HS-5 (cell line): ENCODE measurements at regions not wholly inside any gene's neighbourhood (a gene's known extent, or its start where the extent isn't known, plus 50 kb on each side); places are given as distances from the start of the nearest gene placed in this dataset.
A peak's percentile ranks its signal among the peaks of the same experiment; 100 is the strongest.
"Not testable (repeated sequence)": the region's sequence is repeated elsewhere in the genome, so short reads cannot be mapped to it uniquely, and the experiment has no call there.

Experiments
- DNase-seq: peaks from one replicate; pipeline ENCODE4 v3.0.0-alpha.2; 2012; ENCODE audit warnings: low read depth

- not testable (repeated sequence) for DNase-seq
These were observed 161.8 kb downstream of the GOSR1 start for GRCh38 chr17:30638968-30639367.

- not testable (repeated sequence) for DNase-seq
These were observed 154.4 kb downstream of the GOSR1 start for GRCh38 chr17:30631651-30632050.

GRCh38 chr17:30625380-30625779, 148.2 kb downstream of the GOSR1 start:
- not testable (repeated sequence) for DNase-seq

DNA sequence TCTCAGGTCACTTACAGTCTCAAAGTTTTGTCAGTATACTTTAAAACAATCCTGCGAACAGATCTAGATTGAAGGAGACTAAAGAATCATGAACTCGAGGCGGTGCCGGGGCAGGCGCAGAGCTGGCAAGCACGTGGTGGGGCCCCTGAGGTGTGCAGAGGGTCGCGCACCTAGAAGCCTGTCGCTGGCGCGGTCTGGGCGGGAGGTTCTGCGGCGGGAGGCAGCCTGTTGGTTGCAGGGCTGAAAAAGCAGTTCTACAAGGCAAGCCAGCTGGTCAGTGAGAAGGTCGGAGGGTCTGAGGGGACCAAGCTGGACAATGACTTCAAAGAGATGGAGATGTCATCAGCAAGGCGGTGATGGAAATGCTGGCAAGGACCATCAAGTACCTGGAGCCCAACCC, 147.0 kb downstream of the GOSR1 start:
- not testable (repeated sequence) for DNase-seq

GRCh38 chr17:30609682-30610081, 132.5 kb downstream of the GOSR1 start:
- not testable (repeated sequence) for DNase-seq

DNA sequence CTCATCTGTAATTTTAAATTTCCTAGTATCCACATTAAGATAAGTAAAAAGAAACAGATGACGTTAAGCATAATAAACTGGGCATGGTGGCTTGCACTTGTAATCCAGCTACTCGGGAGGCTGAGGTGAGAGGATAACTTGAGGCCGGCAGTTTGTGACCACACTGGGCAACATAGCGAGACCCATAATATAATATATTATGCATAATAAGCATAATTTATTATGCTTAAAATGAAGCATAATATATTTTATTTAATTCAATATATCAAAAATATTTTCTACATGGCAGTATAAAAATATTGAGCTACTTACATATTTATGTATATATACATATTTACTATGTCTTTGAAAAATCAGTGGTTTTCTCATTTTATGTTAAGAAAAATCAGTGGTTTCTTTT, 128.3 kb downstream of the GOSR1 start:
- DNase-seq: no peak

- DNase-seq: no peak
These were observed 127.8 kb downstream of the GOSR1 start for GRCh38 chr17:30605027-30605426.

- not testable (repeated sequence) for DNase-seq
These were observed 125.2 kb downstream of the GOSR1 start for GRCh38 chr17:30602396-30602795.

- DNase-seq: not testable (repeated sequence)
These were observed 124.8 kb downstream of the GOSR1 start for GRCh38 chr17:30601984-30602383.

DNA sequence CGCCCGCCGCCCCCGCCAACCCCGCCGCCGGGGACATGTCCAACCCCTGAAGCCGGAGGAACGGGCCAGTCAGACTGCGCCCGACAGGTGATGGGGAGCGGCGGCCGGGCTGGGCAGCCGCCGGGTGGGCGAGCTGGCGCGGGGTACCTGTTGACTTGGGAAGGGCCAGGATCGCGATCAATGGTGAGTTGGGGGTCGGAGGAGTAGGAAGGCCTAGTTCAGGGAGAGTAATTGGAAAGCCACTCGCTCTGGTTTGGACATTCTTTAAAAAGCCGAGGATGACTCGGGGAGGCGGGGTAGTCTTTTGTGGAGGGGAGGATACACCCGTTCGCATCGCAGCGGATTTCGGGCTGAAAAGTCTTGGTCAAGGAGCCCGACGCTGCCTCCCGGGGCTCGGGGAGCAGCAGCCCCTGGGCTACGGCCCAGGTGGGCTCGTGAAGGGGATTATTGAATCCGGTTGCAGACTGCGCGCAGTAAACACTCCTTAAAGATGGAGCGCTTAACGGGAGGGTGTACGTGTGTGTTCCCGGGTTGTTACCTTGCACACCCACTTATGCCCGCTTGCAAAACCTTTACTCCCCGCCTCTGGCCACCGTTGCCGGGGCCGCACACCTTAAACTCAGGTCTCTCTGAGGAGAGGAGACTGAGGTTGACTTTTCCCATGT, 123.8 kb downstream of the GOSR1 start:
- no peak for DNase-seq

DNA sequence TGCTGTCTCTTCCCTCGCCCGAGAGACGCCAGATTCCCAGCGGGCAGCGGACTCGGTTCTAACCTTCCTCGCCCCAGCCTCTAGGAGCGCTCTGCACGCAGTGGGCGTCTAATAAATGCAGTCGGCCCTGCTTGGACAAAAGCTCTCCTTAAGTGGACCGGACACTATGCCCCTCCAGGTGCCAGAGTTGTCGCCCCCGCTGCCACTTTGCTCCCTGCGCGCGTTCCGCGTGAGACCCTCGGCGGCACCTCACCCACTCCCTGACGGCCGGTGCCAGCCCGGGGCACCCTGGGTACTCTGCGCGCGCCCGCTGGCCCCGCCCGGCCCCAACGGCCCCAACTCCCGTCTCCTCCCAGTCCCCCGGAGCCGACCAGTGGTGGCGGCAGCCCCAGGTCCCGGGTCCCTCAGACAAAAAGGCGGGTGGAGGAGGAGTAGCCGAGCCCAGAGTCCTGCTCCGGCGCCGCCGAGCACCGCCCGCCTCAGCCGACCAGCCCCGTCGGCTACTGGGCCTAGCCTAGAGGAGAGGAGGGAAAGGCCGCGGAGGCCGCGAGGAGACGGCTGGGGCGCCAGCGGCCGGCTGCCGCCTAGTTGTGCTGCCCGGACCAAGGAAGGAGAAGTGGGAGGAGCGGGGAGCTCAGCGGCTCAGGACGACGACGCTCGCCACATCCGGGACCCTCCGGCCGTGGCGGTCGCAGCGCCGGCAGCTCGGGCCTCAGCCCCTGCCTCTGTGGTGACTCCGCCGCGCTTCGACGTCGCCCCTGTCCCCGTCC, 123.0 kb downstream of the GOSR1 start:
- peak; percentile 34 for DNase-seq

DNA sequence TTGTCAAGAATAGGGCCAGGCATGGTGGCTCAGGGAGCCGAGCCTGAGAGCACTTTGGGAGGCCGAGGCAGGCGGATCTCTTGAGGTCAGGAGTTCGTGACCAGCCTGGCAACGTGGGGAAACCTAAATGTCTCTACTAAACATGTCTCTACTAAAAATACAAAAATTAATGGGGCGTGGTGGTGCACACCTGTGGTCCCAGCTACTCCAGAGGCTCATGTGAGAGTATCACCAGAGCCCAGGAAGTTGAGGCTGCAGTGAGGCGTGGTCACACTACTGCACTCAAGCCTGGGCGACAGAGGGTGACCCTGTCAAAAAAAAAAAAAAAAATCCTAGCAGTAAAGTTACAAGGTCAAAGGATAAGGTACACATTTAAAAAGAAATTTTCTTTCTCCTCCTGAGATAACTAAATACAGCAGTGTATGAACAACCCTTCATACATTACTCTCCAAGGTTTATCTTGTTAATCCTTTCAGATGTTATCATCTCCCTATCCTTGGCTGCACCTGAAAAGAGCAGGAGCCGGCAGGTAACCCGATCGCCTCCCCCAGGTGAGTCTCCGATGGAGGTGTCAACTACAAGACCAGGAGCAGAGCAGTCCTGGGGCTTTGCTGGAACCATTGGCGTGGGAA, 122.3 kb downstream of the GOSR1 start:
- no peak for DNase-seq

- no peak for DNase-seq
These were observed 120.6 kb downstream of the GOSR1 start for GRCh38 chr17:30597776-30598288.

DNA sequence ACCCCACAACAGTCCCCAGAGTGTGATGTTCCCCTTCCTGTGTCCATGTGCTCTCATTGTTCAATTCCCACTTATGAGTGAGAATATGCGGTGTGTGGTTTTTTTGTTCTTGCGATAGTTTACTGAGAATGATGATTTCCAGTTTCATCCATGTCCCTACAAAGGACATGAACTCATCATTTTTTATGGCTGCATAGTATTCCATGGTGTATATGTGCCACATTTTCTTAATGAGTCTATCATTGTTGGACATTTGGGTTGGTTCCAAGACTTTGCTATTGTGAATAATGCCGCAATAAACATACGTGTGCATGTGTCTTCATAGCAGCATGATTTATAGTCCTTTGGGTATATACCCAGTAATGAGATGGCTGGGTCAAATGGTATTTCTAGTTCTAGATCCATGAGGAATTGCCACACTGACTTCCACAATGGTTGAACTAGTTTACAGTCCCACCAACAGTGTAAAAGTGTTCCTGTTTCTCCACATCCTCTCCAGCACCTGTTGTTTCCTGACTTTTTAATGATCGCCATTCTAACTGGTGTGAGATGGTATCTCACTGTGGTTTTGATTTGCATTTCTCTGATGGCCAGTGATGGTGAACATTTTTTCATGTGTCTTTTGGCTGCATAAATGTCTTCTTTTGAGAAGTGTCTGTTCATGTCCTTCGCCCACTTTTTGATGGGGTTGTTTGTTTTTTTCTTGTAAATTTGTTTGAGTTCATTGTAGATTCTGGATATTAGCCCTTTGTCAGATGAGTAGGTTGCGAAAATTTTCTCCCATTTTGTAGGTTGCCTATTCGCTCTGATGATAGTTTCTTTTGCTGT, 120.0 kb downstream of the GOSR1 start:
- not testable (repeated sequence) for DNase-seq

DNA sequence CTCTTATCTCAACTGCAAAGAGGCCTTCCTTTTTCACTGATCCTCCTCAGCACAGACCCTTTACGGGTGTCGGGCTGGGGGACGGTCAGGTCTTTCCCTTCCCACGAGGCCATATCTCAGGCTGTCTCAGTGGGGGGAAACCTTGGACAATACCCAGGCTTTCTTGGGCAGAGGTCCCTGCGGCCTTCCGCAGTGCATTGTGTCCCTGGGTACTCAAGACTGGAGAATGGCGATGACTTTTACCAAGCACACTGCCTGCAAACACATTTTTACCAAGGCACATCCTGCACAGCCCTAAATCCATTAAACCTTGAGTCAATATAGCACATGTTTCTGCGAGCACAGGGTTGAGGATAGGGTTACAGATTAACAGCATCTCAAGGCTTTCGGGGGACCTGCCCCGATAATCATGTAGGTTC, 117.8 kb downstream of the GOSR1 start:
- DNase-seq: not testable (repeated sequence)

GRCh38 chr17:30594223-30594952, 117.2 kb downstream of the GOSR1 start:
- DNase-seq: no peak

GRCh38 chr17:30590081-30590733, 113.0 kb downstream of the GOSR1 start:
- DNase-seq: no peak

DNA sequence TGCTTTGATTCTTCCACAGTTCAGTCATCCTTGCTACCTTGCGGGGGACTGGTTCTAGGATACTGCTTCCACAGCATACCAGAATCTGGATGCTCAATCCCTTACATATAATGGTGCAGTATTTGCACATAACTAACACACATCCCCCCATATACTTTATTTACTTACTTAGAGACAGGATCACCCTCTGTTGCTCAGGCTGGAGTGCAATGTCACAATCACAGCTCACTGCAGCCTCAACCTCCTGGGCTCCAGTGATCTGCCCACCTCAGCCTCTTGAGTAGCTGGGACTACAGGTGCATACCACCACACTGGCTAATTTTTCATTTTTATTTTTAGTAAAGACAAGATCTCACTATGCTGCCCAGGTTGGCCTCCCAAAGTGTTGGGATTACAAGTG, 112.2 kb downstream of the GOSR1 start:
- no peak for DNase-seq

- no peak for DNase-seq
These were observed 111.6 kb downstream of the GOSR1 start for GRCh38 chr17:30588798-30589247.

GRCh38 chr17:30586818-30587595, 109.8 kb downstream of the GOSR1 start:
- no peak for DNase-seq
